ENCODE measurements at regions not wholly inside any gene's neighbourhood (a gene's known extent, or its start where the extent isn't known, plus 50 kb on each side); places are given as distances from the start of the nearest gene placed in this dataset.

- TF ChIP-seq CTCF (IDR thresholded peaks at IDR 0.05) = no peak
- no peak for TF ChIP-seq ZFX (IDR thresholded peaks at IDR 0.05; ENCODE audit: borderline replicate concordance)
- no peak overlapping the region for H3K27ac ChIP-seq
Observed at GRCh38 chr3:72176537-72177041, 391.6 kb upstream of the PROK2 start.

GRCh38 chr3:72175296-72175858 lies 390.4 kb upstream of the PROK2 start:
- no peak overlapping the region for H3K27ac ChIP-seq
- TF ChIP-seq ZFX (IDR thresholded peaks at IDR 0.05; ENCODE audit: borderline replicate concordance) = no peak

- TF ChIP-seq CTCF (IDR thresholded peaks at IDR 0.05) (no peak), ZFX (IDR thresholded peaks at IDR 0.05; ENCODE audit: borderline replicate concordance) (no peak)
- H3K27ac ChIP-seq = no peak overlapping the region
Observed at GRCh38 chr3:72174890-72175289, 389.9 kb upstream of the PROK2 start.

- TF ChIP-seq CTCF (IDR thresholded peaks at IDR 0.05) = no peak
- H3K27ac ChIP-seq = no peak overlapping the region
Observed at GRCh38 chr3:72174040-72174439, 389.1 kb upstream of the PROK2 start.

GRCh38 chr3:72171946-72172345 lies 387.0 kb upstream of the PROK2 start:
- no peak for TF ChIP-seq ZFX (IDR thresholded peaks at IDR 0.05; ENCODE audit: borderline replicate concordance)
- TF ChIP-seq CTCF (IDR thresholded peaks at IDR 0.05) = no peak
- H3K27ac ChIP-seq = no peak overlapping the region

GRCh38 chr3:72171463-72171881 lies 386.5 kb upstream of the PROK2 start:
- no peak for TF ChIP-seq CTCF (IDR thresholded peaks at IDR 0.05)
- H3K27ac ChIP-seq = no peak overlapping the region

GRCh38 chr3:72169561-72170472 lies 384.9 kb upstream of the PROK2 start:
- TF ChIP-seq CTCF (IDR thresholded peaks at IDR 0.05) (no peak), ZFX (IDR thresholded peaks at IDR 0.05; ENCODE audit: borderline replicate concordance) (no peak)
- no peak overlapping the region for H3K27ac ChIP-seq
